B cell (primary cell): ENCODE measurements at regions not wholly inside any gene's neighbourhood (a gene's known extent, or its start where the extent isn't known, plus 50 kb on each side); places are given as distances from the start of the nearest gene placed in this dataset.

Source experiments
- ATAC-seq: fragments of 200-7000 bp; cut with Tn5 transposase; one replicate; pipeline ENCODE4 v1.10.0; 2021; ENCODE audit warnings: low read depth, mild to moderate bottlenecking, moderate number of reproducible peaks, moderate library complexity
- CTCF ChIA-PET: fragments of 350-600 bp; sonication (Branson Sonifier 250); formaldehyde crosslinking; loops from one replicate; lab custom pipeline; 2021; ENCODE audit warnings: antibody characterized with exemption, inconsistent platforms; lab: Charles Lee
- POLR2A ChIA-PET: fragments of 350-600 bp; sonication (Branson Sonifier 250); formaldehyde crosslinking; loops from one replicate; lab custom pipeline; 2021; ENCODE audit warnings: antibody characterized with exemption; lab: Charles Lee
- DNase-seq: peaks from one replicate; pipeline ENCODE4 v3.0.0; 2013
- H2AFZ ChIP-seq: 2 replicates; pipeline ENCODE4 v1.6.1; 2012; ENCODE audit warnings: mild to moderate bottlenecking, low read depth, low read length; ENCODE audit not compliant: insufficient read depth, poor library complexity, severe bottlenecking
- H3K27ac ChIP-seq, 2 donors: 1 replicate in 1 of 2; 2 replicates in 1 of 2; pipeline ENCODE4 v1.5.1; 2012 to 2013; ENCODE audit warnings: low read length in 2 of 2, mild to moderate bottlenecking in 2 of 2, moderate library complexity in 1 of 2
- H3K27me3 ChIP-seq, 4 experiments: fragments of 200-600 bp in 1 of 4; sonication (generic) in 1 of 4; replicated peaks in 1 of 4; 1 replicate in 2 of 4; 2 replicates in 2 of 4; pipeline versions ENCODE4 v1.6.1 to v1.7.0; 2013 to 2016; ENCODE audit warnings: low read length in 3 of 4, mild to moderate bottlenecking in 2 of 4, mixed read lengths in 1 of 4, moderate library complexity in 1 of 4; ENCODE audit not compliant: insufficient read depth in 4 of 4, control insufficient read depth in 3 of 4; ENCODE audit errors: control extremely low read depth in 1 of 4
- H3K36me3 ChIP-seq, 2 experiments: replicated peaks in 1 of 2; 1 replicate in 1 of 2; 2 replicates in 1 of 2; pipeline versions ENCODE4 v1.6.1 to v1.7.1; 2013; ENCODE audit warnings: low read length in 1 of 2; ENCODE audit not compliant: insufficient read depth in 2 of 2, control insufficient read depth in 1 of 2; ENCODE audit errors: control extremely low read depth in 1 of 2, extremely low read depth in 1 of 2
- H3K4me1 ChIP-seq, 2 donors: fragments of 200-600 bp in 1 of 2; sonication (generic) in 1 of 2; 1 replicate in 1 of 2; 2 replicates in 1 of 2; pipeline versions ENCODE4 v1.5.1 to v1.6.1; 2013 to 2017; ENCODE audit warnings: low read length in 2 of 2; ENCODE audit not compliant: control insufficient read depth in 2 of 2, insufficient read depth in 2 of 2
- H3K4me2 ChIP-seq: replicated peaks from 2 replicates; pipeline ENCODE3; 2012; ENCODE audit warnings: mild to moderate bottlenecking, low read depth, low read length; ENCODE audit not compliant: poor library complexity, severe bottlenecking
- H3K4me3 ChIP-seq, 5 experiments: fragments of 200-600 bp in 1 of 5; sonication (generic) in 1 of 5; 1 replicate in 3 of 5; 2 replicates in 2 of 5; pipeline versions ENCODE4 v1.5.1 to v1.7.0; 2011 to 2016; ENCODE audit warnings: low read length in 4 of 5, mild to moderate bottlenecking in 4 of 5, low read depth in 2 of 5, control low read depth in 1 of 5, moderate library complexity in 1 of 5; ENCODE audit not compliant: insufficient read depth in 1 of 5; ENCODE audit errors: control extremely low read depth in 1 of 5, extremely low read depth in 1 of 5
- H3K79me2 ChIP-seq: fragments of 200-600 bp; sonication (generic); one replicate; pipeline ENCODE4 v1.6.0; 2016; ENCODE audit warnings: low read length; ENCODE audit not compliant: control insufficient read depth, insufficient read depth
- H3K9ac ChIP-seq: fragments of 200-600 bp; sonication (generic); 2 replicates; pipeline ENCODE4 v1.6.1; 2017; ENCODE audit warnings: mild to moderate bottlenecking, low read length, moderate library complexity
- H3K9me3 ChIP-seq, 3 donors: one replicate each; pipeline versions ENCODE4 v1.6.1 to v1.7.1; 2013; ENCODE audit warnings: low read length in 2 of 3; ENCODE audit not compliant: control insufficient read depth in 2 of 3, insufficient read depth in 1 of 3; ENCODE audit errors: control extremely low read depth in 1 of 3
- H4K20me1 ChIP-seq: 2 replicates; pipeline ENCODE4 v1.6.0; 2012; ENCODE audit warnings: mild to moderate bottlenecking, low read length; ENCODE audit not compliant: insufficient read depth, control insufficient read depth, poor library complexity, severe bottlenecking
- H3K27ac Mint-ChIP-seq: one replicate; pipeline ENCODE4 v1.8.0; 2021; ENCODE audit warnings: mixed read lengths
- H3K27me3 Mint-ChIP-seq: one replicate; pipeline ENCODE4 v1.8.0; 2021; ENCODE audit warnings: mixed read lengths
- H3K4me1 Mint-ChIP-seq: one replicate; pipeline ENCODE4 v1.8.0; 2021; ENCODE audit warnings: mixed read lengths
- H3K4me3 Mint-ChIP-seq: one replicate; pipeline ENCODE4 v1.8.0; 2021; ENCODE audit warnings: mixed read lengths
- H3K9me3 Mint-ChIP-seq: one replicate; pipeline ENCODE4 v1.8.0; 2022; ENCODE audit warnings: mixed read lengths; ENCODE audit not compliant: insufficient read depth
- EZH2 ChIP-seq: IDR thresholded peaks from 2 replicates; pipeline ENCODE4 v1.6.1; 2012; ENCODE audit warnings: borderline replicate concordance, low read depth, mild to moderate bottlenecking, moderate library complexity, low read length; ENCODE audit not compliant: insufficient read depth, poor library complexity, severe bottlenecking
- WGBS: methylation state at CpG from one replicate; pipeline ENCODE4 v1.1.5; 2013; ENCODE audit warnings: missing lambda C conversion rate; ENCODE audit not compliant: insufficient coverage; 5-methylcytosine and 5-hydroxymethylcytosine counted together
- intact Hi-C: fragments of 100-400 bp; cut with micrococcal nuclease; formaldehyde crosslinking; loops from one replicate; pipeline ENCODE4 v1.10.0; 2022
- TF ChIP-seq, protein P1 (sequence below): fragments of 200-600 bp; IDR thresholded peaks from one replicate; pipeline ENCODE4 v1.8.0; 2022; ENCODE audit warnings: antibody characterized with exemption, mild to moderate bottlenecking

DNA sequence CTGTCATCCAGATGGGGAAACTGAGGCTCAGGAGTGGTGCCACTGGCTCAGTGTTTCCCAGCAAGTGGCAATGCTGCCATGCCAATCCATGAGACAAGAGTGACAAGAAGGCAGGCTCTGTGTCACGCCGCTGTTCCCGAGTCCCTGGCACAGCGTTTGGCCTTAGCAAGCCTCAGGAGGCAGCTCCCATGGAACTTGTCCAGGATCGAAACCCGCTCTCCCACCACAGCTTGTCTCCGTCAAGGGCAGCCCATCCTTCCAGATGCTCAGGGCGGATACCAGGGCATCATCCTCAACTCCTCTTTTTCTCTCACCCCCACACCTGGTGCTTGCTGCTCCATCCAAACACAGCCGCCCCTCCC, 110.6 kb upstream of the PTPN1 start:
- H3K27me3 Mint-ChIP-seq, result peaks cover 9% of the 10 kb centered on the region
- intact Hi-C loops, result no loop called here
- no peaks in the 10 kb centered on the region for H3K79me2 ChIP-seq
- no peaks in the 10 kb centered on the region for H3K9me3 Mint-ChIP-seq
- TF ChIP-seq EZH2, result no peak
- TF ChIP-seq, protein P1, sequence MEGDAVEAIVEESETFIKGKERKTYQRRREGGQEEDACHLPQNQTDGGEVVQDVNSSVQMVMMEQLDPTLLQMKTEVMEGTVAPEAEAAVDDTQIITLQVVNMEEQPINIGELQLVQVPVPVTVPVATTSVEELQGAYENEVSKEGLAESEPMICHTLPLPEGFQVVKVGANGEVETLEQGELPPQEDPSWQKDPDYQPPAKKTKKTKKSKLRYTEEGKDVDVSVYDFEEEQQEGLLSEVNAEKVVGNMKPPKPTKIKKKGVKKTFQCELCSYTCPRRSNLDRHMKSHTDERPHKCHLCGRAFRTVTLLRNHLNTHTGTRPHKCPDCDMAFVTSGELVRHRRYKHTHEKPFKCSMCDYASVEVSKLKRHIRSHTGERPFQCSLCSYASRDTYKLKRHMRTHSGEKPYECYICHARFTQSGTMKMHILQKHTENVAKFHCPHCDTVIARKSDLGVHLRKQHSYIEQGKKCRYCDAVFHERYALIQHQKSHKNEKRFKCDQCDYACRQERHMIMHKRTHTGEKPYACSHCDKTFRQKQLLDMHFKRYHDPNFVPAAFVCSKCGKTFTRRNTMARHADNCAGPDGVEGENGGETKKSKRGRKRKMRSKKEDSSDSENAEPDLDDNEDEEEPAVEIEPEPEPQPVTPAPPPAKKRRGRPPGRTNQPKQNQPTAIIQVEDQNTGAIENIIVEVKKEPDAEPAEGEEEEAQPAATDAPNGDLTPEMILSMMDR, result no peak
- H3K27me3 ChIP-seq, result no peaks in the 10 kb centered on the region
- peaks cover 5% of the 10 kb centered on the region for H3K4me1 Mint-ChIP-seq
- H3K4me1 ChIP-seq, result peaks cover 5 to 6% of the 10 kb centered on the region in 2 donors
- WGBS, result 95% methylated on average over 9 of the region's 9 CpGs
- no peak overlapping the region for H3K4me3 Mint-ChIP-seq
- H3K9me3 ChIP-seq, result no peaks in the 10 kb centered on the region
- H3K27ac Mint-ChIP-seq, result no peak overlapping the region
- DNase-seq (no peak), ATAC-seq (no peak)
- H3K9ac ChIP-seq, result no peak overlapping the region
- POLR2A ChIA-PET, result no interaction called here
- H3K4me3 ChIP-seq, result no peak overlapping the region
- no peaks in the 10 kb centered on the region for H4K20me1 ChIP-seq
- H3K27ac ChIP-seq, result no peak overlapping the region
- H3K4me2 ChIP-seq, result no peak overlapping the region
- H2AFZ ChIP-seq, result no peak overlapping the region
- CTCF ChIA-PET, result no interaction called here
- H3K36me3 ChIP-seq, result no peaks in the 10 kb centered on the region

DNA sequence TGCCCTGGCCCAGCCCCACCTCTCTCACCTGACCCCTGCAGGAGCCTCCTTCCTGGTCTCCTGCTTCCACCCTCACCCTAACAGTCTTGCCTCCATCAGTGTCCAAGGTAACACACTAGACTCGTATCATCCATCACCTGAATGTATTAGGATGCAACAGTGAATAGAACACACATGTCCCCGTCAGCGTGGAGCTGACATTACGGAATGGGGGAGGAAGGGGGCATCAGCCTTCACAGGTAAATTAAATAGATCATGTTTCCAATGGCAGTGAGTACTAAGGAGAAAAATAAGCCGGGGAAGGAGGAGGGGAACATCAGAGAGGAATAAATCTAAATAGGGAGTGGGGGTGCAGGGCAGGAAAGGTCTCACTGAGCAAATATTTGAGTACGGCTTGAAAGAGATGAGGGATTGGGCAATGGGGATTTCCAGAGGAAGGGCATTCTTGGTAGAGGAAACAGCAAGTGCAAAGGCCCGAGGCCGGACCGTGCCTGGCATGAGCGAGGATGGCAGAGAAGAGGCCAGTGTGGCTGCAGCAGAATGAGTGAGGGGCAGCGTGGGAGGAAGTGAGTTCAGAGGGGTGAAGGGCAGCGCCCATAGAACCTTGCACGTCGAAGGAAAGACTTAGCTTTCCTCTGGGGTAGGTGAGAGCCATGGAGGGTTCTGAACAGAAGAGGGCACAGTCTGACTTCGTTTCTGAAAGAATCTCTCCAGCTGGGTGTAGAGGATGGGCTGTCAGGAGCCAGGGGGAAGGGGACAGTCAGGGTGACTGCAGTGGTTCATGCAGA, 110.1 kb upstream of the PTPN1 start:
- Histone ChIP-seq H4K20me1 (no peaks in the 10 kb centered on the region), H3K27me3 (no peaks in the 10 kb centered on the region), H2AFZ (no peak overlapping the region), H3K4me1 (no peaks in the 10 kb centered on the region), H3K79me2 (no peaks in the 10 kb centered on the region), H3K9me3 (no peaks in the 10 kb centered on the region), H3K4me2 (no peak overlapping the region), H3K27ac (no peak overlapping the region), H3K9ac (no peak overlapping the region), H3K36me3 (no peaks in the 10 kb centered on the region), H3K4me3 (no peak overlapping the region)
- CTCF ChIA-PET, result no interaction called here
- WGBS, result 78% methylated on average over 12 of the region's 15 CpGs
- DNase-seq, result no peak
- TF ChIP-seq, protein P1, result no peak
- no peak for TF ChIP-seq EZH2
- intact Hi-C loops, result no loop called here
- peaks cover 1% of the 10 kb centered on the region for H3K4me1 Mint-ChIP-seq
- no peak overlapping the region for H3K4me3 Mint-ChIP-seq
- H3K9me3 Mint-ChIP-seq, result no peaks in the 10 kb centered on the region
- no peak overlapping the region for H3K27ac Mint-ChIP-seq
- POLR2A ChIA-PET, result interaction anchor here (0.6 kb wide), 1 partner anchor 419 kb away, joined by 3 read pairs; no protein-coding TSS in a partner anchor
- H3K27me3 Mint-ChIP-seq, result peaks cover 10% of the 10 kb centered on the region
- no peak for ATAC-seq
